ENCODE measurements at regions not wholly inside any gene's neighbourhood (a gene's known extent, or its start where the extent isn't known, plus 50 kb on each side); places are given as distances from the start of the nearest gene placed in this dataset.

DNA sequence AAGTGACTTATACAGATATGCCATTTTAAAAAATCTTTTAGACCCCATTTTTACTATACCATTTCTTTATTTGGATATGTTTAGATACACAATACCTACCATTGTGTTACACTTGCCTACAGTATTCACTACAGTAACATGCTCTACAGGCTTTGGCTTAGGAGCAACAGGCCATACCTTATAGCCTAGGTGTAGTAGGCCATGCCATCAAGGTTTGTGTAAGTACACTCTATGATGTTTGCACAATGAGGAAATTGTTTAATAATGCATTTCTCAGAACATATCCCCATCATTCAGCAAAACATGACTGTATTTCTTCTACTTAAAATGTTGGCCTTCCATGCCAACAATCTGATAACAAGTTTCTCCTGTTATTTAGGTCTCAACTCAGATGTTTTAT, 1559.5 kb upstream of the TENM4 start:
- no peaks in the 10 kb centered on the region for H3K4me1 ChIP-seq
- TF ChIP-seq, protein P1, sequence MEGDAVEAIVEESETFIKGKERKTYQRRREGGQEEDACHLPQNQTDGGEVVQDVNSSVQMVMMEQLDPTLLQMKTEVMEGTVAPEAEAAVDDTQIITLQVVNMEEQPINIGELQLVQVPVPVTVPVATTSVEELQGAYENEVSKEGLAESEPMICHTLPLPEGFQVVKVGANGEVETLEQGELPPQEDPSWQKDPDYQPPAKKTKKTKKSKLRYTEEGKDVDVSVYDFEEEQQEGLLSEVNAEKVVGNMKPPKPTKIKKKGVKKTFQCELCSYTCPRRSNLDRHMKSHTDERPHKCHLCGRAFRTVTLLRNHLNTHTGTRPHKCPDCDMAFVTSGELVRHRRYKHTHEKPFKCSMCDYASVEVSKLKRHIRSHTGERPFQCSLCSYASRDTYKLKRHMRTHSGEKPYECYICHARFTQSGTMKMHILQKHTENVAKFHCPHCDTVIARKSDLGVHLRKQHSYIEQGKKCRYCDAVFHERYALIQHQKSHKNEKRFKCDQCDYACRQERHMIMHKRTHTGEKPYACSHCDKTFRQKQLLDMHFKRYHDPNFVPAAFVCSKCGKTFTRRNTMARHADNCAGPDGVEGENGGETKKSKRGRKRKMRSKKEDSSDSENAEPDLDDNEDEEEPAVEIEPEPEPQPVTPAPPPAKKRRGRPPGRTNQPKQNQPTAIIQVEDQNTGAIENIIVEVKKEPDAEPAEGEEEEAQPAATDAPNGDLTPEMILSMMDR (IDR thresholded peaks at IDR 0.05): no peak
- TF ChIP-seq POLR2A (IDR thresholded peaks at IDR 0.05): no peak
- DNase-seq: no peak

GRCh38 chr11:80995523-80995922, 1554.7 kb upstream of the TENM4 start:
- Histone ChIP-seq H3K4me1 (no peaks in the 10 kb centered on the region), H3K27ac (no peak overlapping the region)
- TF ChIP-seq POLR2A (IDR thresholded peaks at IDR 0.05): no peak
- TF ChIP-seq, protein P1 (IDR thresholded peaks at IDR 0.05): no peak

More for the DNA sequence above, 1559.5 kb upstream of the TENM4 start:
- Histone ChIP-seq H3K9me3 (no peaks in the 10 kb centered on the region), H3K4me3 (no peak overlapping the region), H3K36me3 (no peaks in the 10 kb centered on the region), H3K27me3 (no peaks in the 10 kb centered on the region), H3K27ac (no peak overlapping the region)

GRCh38 chr11:80993536-80993935, 1552.7 kb upstream of the TENM4 start:
- H3K4me1 ChIP-seq: no peaks in the 10 kb centered on the region
- TF ChIP-seq POLR2A (IDR thresholded peaks at IDR 0.05): no peak
- TF ChIP-seq, protein P1 (IDR thresholded peaks at IDR 0.05): no peak
- no peak overlapping the region for H3K4me3 ChIP-seq
- no peaks in the 10 kb centered on the region for H3K27me3 ChIP-seq
- no peak overlapping the region for H3K27ac ChIP-seq
- H3K9me3 ChIP-seq: no peaks in the 10 kb centered on the region
- no peaks in the 10 kb centered on the region for H3K36me3 ChIP-seq
- no peak for DNase-seq

More at GRCh38 chr11:80995523-80995922, 1554.7 kb upstream of the TENM4 start:
- Histone ChIP-seq H3K27me3 (no peaks in the 10 kb centered on the region), H3K9me3 (no peaks in the 10 kb centered on the region), H3K4me3 (no peak overlapping the region), H3K36me3 (no peaks in the 10 kb centered on the region)
- no peak for DNase-seq

DNA sequence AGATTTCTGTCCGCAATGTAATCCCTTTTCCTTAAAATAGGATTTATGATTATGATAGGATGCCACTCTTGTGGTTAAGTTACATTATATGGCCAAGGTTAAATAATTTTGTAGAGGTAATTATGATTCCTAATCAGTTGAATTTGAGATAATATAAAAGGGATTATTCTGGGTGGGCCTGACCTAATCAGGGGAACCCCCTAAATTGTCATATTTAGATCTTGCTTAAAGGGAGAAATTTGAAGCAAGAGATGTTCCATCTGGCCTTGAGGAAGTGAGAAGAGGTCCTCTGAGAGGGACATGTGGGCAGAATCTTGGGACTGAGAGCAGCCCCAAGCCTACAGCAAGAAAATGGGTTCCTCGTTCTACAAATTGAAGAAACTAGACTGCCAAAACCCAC, 1550.1 kb upstream of the TENM4 start:
- DNase-seq: no peak
- H3K4me3 ChIP-seq: no peak overlapping the region
- H3K27me3 ChIP-seq: no peaks in the 10 kb centered on the region
- no peaks in the 10 kb centered on the region for H3K36me3 ChIP-seq
- no peak overlapping the region for H3K27ac ChIP-seq
- no peaks in the 10 kb centered on the region for H3K9me3 ChIP-seq
- TF ChIP-seq, protein P1 (IDR thresholded peaks at IDR 0.05): no peak
- no peak for TF ChIP-seq POLR2A (IDR thresholded peaks at IDR 0.05)
- H3K4me1 ChIP-seq: no peaks in the 10 kb centered on the region

- no peak for DNase-seq
- H3K36me3 ChIP-seq: no peaks in the 10 kb centered on the region
- no peak overlapping the region for H3K4me3 ChIP-seq
- H3K9me3 ChIP-seq: no peaks in the 10 kb centered on the region
- H3K4me1 ChIP-seq: no peaks in the 10 kb centered on the region
- no peaks in the 10 kb centered on the region for H3K27me3 ChIP-seq
- TF ChIP-seq, protein P1 (IDR thresholded peaks at IDR 0.05): no peak
- TF ChIP-seq POLR2A (IDR thresholded peaks at IDR 0.05): no peak
- H3K27ac ChIP-seq: no peak overlapping the region
Observed at GRCh38 chr11:80987171-80987570, 1546.3 kb upstream of the TENM4 start.

Data from Peyer's patch (tissue), 4 donors.